ENCODE measurements at regions not wholly inside any gene's neighbourhood (a gene's known extent, or its start where the extent isn't known, plus 50 kb on each side); places are given as distances from the start of the nearest gene placed in this dataset.

DNA sequence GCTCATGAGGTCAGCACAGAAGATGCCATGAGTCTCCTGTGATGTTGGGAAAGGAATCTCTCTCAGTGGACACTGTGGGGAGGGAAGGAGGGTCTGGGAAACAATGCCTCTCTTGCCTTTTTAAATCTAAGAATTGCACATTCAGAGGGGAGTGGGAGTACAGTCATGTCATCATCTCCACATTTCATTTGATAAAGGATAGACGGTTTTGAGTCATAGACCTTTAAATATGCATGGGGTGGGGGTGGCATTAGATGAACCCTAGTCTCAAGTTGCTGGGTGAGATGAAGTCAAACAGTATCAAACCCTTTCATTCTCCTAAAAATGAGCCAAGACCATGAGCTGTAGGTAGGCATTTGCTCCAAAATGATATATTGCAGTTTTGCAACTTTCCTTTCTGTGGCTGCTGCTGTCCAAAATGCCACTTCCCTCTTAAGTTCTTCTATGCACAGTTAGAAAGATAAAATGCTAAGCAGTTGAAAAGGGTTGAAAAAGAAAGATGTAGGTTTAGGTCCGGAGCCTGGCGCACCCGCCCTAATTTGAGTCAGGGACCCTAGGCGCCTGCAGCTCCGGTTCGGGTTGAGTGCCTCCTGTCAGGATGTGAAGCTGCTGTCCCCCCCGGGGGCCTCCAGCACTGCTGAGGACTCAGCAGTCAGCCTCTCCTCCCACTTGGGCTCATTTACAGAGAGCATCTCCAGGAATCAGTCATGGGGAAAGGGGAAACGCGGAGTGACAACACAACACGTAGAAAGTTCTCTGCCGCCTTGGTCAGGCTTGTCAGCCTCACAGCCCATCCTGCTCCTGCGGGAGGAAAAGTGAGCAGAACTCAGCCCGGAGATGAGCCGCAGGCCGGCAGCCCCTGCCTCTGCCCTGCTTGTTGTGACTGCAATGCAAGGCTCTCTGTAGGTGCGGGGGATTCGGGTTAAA lies 479.3 kb upstream of the RUNX1 start:
- TF ChIP-seq CTCF (IDR thresholded peaks at IDR 0.05) = no peak
- TF ChIP-seq REST (IDR thresholded peaks at IDR 0.05; ENCODE audit: insufficient read depth in 1 of 2, low read depth in 2 of 2, low read length in 1 of 2) = no peak
- no peak for TF ChIP-seq POLR2AphosphoS5 (IDR thresholded peaks at IDR 0.05; ENCODE audit: low read depth, low read length)
- no peak for TF ChIP-seq TCF7L2 (IDR thresholded peaks at IDR 0.05; ENCODE audit: low read depth, low read length)
- ChIA-PET CTCF (interaction anchor here (0.6 kb wide), 1 partner anchor 576 kb away, joined by 3 read pairs; no protein-coding TSS in a partner anchor), POLR2A (interaction anchor here (0.6 kb wide), 1 partner anchor 38 kb away, joined by 3 read pairs; no protein-coding TSS in a partner anchor)
- Histone ChIP-seq H3K4me3 (ENCODE audit: low read depth in 2 of 2, low read length in 2 of 2) (peak overlapping the region; percentile 34 to 60), H3K9me3 (ENCODE audit: control insufficient read depth, insufficient read depth, low read depth, low read length) (no peaks in the 10 kb centered on the region), H3K4me1 (ENCODE audit: control insufficient read depth, insufficient read depth, low read length) (no peaks in the 10 kb centered on the region), H3K27me3 (ENCODE audit: control insufficient read depth, insufficient read depth, low read length) (no peaks in the 10 kb centered on the region; the same call in 1 of the 2 replicates), H3K36me3 (ENCODE audit: control insufficient read depth, insufficient read depth, low read length) (no peaks in the 10 kb centered on the region), H3K27ac (ENCODE audit: low read length) (no peak overlapping the region)
- DNase-seq (ENCODE audit: low read depth, low spot score) (no peak), ATAC-seq (peak; percentile 51; the same call in 1 of the 2 replicates)
- in situ Hi-C loops (cut with HindIII; ENCODE audit: low pct_unique_long_range_greater_than_20kb, low sequenced_read_pairs) (no loop called here), intact Hi-C loops (cut with micrococcal nuclease; ENCODE audit: unreplicated experiment) (no loop called here)
- BruUV-seq (replicated peaks) = no TSS peak

- TF ChIP-seq CTCF (IDR thresholded peaks at IDR 0.05) (no peak), SIN3A (IDR thresholded peaks at IDR 0.05; ENCODE audit: borderline replicate concordance, insufficient read depth, low read depth, low read length) (no peak), TCF7L2 (IDR thresholded peaks at IDR 0.05; ENCODE audit: low read depth, low read length) (no peak), REST (IDR thresholded peaks at IDR 0.05; ENCODE audit: insufficient read depth in 1 of 2, low read depth in 2 of 2, low read length in 1 of 2) (no peak), POLR2AphosphoS5 (IDR thresholded peaks at IDR 0.05; ENCODE audit: low read depth, low read length) (no peak)
- Histone ChIP-seq H3K36me3 (ENCODE audit: control insufficient read depth, insufficient read depth, low read length) (no peaks in the 10 kb centered on the region), H3K4me3 (ENCODE audit: low read depth in 2 of 2, low read length in 2 of 2) (no peak overlapping the region), H3K27me3 (ENCODE audit: control insufficient read depth, insufficient read depth, low read length) (no peaks in the 10 kb centered on the region; the same call in 1 of the 2 replicates), H3K9me3 (ENCODE audit: control insufficient read depth, insufficient read depth, low read depth, low read length) (no peaks in the 10 kb centered on the region), H3K4me1 (ENCODE audit: control insufficient read depth, insufficient read depth, low read length) (no peaks in the 10 kb centered on the region), H3K27ac (ENCODE audit: low read length) (no peak overlapping the region)
- intact Hi-C loops (cut with micrococcal nuclease; ENCODE audit: unreplicated experiment) = no loop called here
- no peak for ATAC-seq
- ChIA-PET POLR2A (no interaction called here), CTCF (no interaction called here)
- in situ Hi-C loops (cut with HindIII; ENCODE audit: low pct_unique_long_range_greater_than_20kb, low sequenced_read_pairs) = no loop called here
- BruUV-seq (replicated peaks) = no TSS peak
- DNase-seq (ENCODE audit: low read depth, low spot score) = no peak
Observed at GRCh38 chr21:35527358-35527757, 478.3 kb upstream of the RUNX1 start.
